ENCODE measurements at regions not wholly inside any gene's neighbourhood (a gene's known extent, or its start where the extent isn't known, plus 50 kb on each side); places are given as distances from the start of the nearest gene placed in this dataset.

DNA sequence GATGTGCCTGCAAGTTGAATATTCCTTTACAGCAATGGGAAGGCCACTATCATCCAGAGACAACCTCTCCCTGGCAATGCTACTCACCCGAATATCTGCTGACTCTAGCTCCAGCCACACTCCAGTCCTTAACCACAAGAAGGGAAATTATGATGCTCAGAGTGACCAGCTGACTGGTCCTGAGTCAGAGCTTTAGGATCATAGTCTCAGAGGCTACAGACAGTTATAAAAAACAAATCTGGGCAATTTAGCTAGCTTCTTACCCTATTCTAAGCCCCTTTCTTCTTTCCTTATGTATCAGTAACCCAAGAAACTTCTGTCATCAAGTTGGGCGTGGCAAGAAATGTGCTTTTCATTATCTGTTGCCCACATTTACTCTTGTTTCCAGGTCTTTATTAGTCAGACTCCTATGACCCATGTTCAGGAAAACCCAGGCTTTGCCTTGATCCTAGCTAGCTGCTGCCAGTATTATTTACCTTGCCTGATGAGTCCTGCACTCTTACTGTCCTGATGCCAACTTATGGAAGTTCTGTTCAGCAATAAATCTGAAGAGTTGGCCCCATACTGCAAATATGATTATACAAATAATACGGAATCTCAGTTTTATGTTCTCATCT, 207.0 kb downstream of the TTLL7 start:
- TF ChIP-seq POLR2A (IDR thresholded peaks at IDR 0.05), result no peak
- TF ChIP-seq, protein P1, sequence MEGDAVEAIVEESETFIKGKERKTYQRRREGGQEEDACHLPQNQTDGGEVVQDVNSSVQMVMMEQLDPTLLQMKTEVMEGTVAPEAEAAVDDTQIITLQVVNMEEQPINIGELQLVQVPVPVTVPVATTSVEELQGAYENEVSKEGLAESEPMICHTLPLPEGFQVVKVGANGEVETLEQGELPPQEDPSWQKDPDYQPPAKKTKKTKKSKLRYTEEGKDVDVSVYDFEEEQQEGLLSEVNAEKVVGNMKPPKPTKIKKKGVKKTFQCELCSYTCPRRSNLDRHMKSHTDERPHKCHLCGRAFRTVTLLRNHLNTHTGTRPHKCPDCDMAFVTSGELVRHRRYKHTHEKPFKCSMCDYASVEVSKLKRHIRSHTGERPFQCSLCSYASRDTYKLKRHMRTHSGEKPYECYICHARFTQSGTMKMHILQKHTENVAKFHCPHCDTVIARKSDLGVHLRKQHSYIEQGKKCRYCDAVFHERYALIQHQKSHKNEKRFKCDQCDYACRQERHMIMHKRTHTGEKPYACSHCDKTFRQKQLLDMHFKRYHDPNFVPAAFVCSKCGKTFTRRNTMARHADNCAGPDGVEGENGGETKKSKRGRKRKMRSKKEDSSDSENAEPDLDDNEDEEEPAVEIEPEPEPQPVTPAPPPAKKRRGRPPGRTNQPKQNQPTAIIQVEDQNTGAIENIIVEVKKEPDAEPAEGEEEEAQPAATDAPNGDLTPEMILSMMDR (IDR thresholded peaks at IDR 0.05), result no peak
- TF ChIP-seq POLR2AphosphoS5 (IDR thresholded peaks at IDR 0.05), result no peak
